NCI-H1417 treated with DMSO at 0.1 percent for 48 hours (cell line): ENCODE measurements at regions not wholly inside any gene's neighbourhood (a gene's known extent, or its start where the extent isn't known, plus 50 kb on each side); places are given as distances from the start of the nearest gene placed in this dataset.

Source experiments
- DNase-seq: peaks from one replicate; lab custom pipeline; 2025; lab: John Stamatoyannopoulos, UW

GRCh38 chr7:80347173-80347572, 164.7 kb downstream of the GNAT3 start:
- DNase-seq = no peak

- no peak for DNase-seq
Measured at GRCh38 chr7:80346704-80347103, 165.2 kb downstream of the GNAT3 start.

- DNase-seq = no peak
Measured at GRCh38 chr7:80335511-80336231, 176.2 kb downstream of the GNAT3 start.

DNA sequence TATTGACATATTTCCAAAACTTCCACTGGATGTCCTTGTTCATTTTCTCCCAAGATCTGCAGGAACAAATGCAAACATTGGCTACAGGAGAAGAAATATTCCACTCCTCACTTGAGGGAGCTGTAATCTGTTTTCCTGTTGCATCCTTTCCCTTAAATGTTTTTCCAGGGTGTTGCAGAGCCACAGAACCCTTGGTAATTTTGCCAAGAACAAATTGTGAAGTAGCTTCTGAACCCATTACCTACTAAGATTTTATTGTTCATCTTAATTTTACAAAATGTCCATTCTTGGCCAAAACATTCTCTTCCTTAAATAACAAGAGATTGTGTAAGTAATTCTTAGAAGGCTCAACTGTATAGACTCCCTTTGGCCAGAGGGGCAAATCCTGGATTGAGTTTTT, 177.0 kb downstream of the GNAT3 start:
- DNase-seq = no peak

DNA sequence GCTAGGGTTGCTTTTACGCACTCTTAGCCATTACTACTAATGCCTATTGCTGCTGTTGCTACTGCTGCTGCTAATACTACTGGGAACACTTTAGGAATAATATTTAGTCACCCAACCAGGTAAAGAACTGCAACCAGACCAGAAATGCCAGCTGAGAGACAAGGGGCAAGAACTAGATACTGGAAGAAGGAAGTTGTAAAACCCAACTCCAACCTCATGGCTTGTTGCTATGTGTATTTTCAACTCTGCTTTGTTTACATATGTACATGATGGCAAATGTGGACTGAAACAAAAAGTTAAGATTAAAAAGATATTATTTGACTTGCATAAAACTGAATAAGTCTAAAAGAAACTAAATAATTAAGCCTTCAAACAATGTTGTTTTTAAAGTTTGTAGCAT, 177.7 kb downstream of the GNAT3 start:
- no peak for DNase-seq

- DNase-seq = no peak
Measured at GRCh38 chr7:80333040-80333439, 178.8 kb downstream of the GNAT3 start.

- no peak for DNase-seq
Measured at GRCh38 chr7:80330434-80330833, 181.4 kb downstream of the GNAT3 start.

GRCh38 chr7:80324032-80324431, 187.8 kb downstream of the GNAT3 start:
- DNase-seq = no peak

DNA sequence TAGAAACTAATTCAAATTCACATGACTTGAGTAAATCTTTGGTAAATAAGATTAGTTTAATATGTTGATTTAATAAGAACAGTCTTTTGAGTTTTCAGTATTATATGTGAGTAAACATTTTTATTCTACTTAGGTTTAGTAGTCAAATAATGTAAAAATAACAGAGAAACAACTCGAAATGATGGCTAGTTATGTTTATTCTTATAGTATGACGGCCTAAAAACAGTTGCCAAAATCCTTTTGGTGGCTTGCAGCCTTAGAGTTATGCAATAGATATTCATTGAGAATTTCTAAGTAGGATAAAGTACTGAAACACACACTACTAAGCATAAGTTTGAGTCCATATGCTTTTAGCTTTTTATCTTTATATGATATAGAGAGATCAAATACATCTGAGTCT, 184.8 kb downstream of the GNAI1 start:
- DNase-seq = no peak

GRCh38 chr7:80318081-80318480, 183.4 kb downstream of the GNAI1 start:
- no peak for DNase-seq

DNA sequence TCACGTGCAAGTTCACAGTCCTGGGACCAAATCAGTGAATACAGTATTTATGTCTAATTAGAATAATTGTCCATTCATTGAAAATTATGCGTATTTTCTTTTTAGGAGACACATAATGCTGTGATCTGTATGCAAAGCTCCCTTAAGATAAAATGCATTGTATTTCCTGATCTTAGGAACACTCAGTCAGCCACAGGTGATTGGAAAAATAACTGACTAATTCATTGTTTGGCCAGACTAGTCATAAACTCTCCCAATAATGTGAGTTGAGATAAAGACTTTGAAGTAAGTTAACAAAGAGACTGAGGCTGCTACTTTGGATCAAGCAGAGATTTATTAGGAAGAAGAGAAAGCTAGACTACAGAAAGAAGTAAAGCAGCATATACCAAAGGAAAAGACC, 182.2 kb downstream of the GNAI1 start:
- DNase-seq = no peak

DNA sequence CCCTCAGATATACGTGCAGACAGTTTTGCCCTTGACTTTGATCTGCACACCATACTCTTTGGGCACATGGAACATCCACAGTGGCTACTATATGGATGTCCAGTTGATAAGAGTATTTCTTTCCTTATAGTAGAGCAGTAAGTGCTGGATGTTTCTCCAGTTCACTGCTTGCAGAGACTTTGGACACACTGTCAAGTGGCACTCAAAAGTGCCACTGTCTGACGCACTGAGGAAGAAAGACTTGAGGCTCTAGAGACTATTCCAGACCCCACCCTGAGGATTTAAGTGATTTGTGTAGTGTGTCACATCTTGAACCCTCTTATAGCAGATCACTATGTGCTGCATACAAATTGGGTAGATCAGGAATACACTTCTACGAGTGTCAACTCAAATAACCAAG, 179.1 kb downstream of the GNAI1 start:
- DNase-seq = no peak

- no peak for DNase-seq
Measured at GRCh38 chr7:80313067-80313626, 178.5 kb downstream of the GNAI1 start.

DNA sequence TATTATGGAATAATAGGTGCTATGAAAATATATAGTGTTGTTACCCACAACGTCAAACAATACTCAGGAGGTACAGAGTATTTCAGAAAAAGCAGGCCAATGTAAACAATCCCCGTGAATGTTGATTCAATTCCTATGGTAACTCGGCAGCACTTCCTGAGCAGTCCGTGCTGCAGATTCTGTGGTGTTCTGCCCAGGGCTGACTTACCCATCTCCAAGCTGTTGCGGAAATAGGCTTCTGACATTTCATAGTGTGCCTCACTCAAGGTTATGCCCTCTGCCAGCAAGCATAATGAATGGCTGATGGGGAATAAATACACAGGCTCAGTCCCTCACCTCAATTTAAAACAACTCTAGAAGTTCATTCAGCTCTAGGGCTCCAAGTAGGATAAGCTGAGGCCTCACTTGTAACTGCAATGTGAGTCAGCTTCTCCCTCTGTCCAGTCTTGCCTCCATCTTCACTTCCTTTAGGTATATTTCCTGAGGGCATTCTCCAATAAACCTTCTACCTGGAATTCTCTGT, 177.6 kb downstream of the GNAI1 start:
- DNase-seq = no peak

DNA sequence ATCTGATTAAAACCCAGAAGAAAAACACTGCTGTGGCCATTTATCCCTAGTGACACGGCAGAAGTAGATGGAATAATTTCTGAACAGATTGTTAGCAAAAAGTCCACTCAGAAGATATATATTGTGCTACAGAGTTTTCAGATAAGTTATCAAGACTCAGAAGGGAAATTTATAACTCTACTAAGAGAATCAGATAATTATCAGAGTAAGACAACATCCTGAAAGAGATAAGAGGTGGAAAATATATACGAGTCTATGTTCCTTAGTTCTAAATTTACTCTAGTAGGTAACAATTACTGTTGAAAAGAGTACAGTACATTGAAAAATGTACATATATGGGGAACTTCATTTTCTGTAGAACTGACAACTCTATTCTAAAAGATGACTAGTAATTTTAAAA, 176.7 kb downstream of the GNAI1 start:
- no peak for DNase-seq

GRCh38 chr7:80309971-80310549, 175.4 kb downstream of the GNAI1 start:
- no peak for DNase-seq

DNA sequence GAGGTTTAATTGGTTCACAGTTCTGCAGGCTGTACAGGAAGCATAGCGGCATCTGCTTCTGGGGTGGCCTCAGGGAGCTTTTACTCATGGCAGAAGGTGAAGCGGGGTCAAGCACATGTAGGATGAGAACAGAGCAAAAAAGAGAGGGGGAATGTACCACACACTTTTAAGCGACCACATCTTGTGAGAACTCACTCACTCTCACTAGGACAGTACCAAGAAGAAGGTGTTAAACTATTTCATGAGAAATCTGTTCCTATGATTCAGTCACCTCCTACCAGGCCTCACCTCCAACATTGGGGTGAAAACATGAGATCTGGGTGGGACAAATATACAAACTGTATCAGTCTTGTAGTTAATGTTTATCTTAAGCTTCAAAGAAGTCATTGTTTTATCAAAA, 174.7 kb downstream of the GNAI1 start:
- DNase-seq = no peak

- DNase-seq = no peak
Measured at GRCh38 chr7:80307227-80307856, 172.7 kb downstream of the GNAI1 start.

DNA sequence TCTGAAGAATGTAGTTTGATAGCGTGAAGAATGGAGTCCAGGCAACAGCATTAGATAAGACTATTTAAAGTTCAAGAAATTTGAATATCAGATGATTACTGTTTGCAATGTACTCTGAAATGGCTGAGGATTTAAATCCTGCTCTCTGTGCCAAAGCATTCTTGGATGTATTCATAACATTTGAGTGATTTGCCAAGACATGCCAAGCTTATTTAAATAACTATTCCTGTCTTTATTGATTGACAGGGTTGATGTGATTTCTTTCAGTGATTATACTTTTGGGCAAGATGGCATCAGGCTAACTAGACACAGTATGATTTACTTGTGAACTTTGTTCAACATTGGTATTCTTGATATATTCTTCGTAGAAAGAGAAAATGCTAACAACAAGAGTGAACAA, 168.7 kb downstream of the GNAI1 start:
- no peak for DNase-seq

- no peak for DNase-seq
Measured at GRCh38 chr7:80302636-80303035, 168.0 kb downstream of the GNAI1 start.

- DNase-seq = no peak
Measured at GRCh38 chr7:80302078-80302477, 167.4 kb downstream of the GNAI1 start.

- DNase-seq = no peak
Measured at GRCh38 chr7:80298201-80298600, 163.6 kb downstream of the GNAI1 start.

DNA sequence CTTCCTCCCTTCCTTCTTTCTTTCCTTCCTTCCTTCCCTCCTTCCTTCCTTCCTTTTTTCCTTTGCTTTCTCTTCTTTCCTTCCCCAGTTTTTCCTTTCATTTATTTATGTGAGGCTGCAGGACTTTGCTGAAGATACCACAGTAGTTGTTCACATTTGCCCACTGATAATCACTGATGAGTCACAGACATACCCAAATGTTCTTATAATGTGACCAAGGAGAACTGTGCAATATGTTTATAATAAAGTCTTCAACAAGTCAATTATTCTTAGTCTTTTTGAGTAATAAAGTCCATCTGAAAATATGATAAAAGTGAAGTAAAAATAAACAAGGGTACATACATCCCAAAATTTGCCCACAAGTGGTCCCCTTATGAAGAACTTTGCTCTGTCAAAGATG, 159.7 kb downstream of the GNAI1 start:
- DNase-seq = no peak
